Upper lobe of left lung (tissue), 6 donors: ENCODE measurements at regions not wholly inside any gene's neighbourhood (a gene's known extent, or its start where the extent isn't known, plus 50 kb on each side); places are given as distances from the start of the nearest gene placed in this dataset.

Experiments used
- ATAC-seq, 2 donors: fragments of 200-7000 bp; cut with Tn5 transposase; one replicate each; pipeline ENCODE4 v1.9.1; 2022; ENCODE audit warnings: mild to moderate bottlenecking in 2 of 2, moderate library complexity in 2 of 2; ENCODE audit not compliant: low FRiP score in 2 of 2
- DNase-seq, 2 donors: peaks; one replicate each; pipeline ENCODE4 v3.0.0-alpha.2; 2019 to 2020
- H3K27ac ChIP-seq, 4 donors: fragments of 200-600 bp; sonication (generic); one replicate each; pipeline ENCODE4 v1.5.1; 2016 to 2019
- H3K27me3 ChIP-seq, 4 donors: fragments of 200-600 bp; sonication (generic); one replicate each; pipeline ENCODE4 v1.5.1; 2017 to 2019
- H3K36me3 ChIP-seq, 4 donors: fragments of 200-600 bp; sonication (generic); one replicate each; pipeline ENCODE4 v1.5.1; 2016 to 2019
- H3K4me1 ChIP-seq, 4 donors: fragments of 200-600 bp; sonication (generic); one replicate each; pipeline ENCODE4 v1.5.1; 2018 to 2019
- H3K4me3 ChIP-seq, 4 donors: fragments of 200-600 bp; sonication (generic); one replicate each; pipeline ENCODE4 v1.5.1; 2017 to 2019; ENCODE audit warnings: mild to moderate bottlenecking in 2 of 4, moderate library complexity in 1 of 4
- H3K9me3 ChIP-seq, 4 donors: fragments of 200-600 bp; sonication (generic); one replicate each; pipeline ENCODE4 v1.5.1; 2018 to 2019
- CTCF ChIP-seq, 6 experiments: fragments of 450-650 bp in 4 of 6; fragments of 200-600 bp in 2 of 6; sonication (generic) in 2 of 6; IDR thresholded peaks; one replicate each; pipeline ENCODE4 v1.5.1; 2016 to 2019; ENCODE audit warnings: antibody characterized with exemption in 6 of 6
- EP300 ChIP-seq, 4 donors: sonication (generic); formaldehyde crosslinking; IDR thresholded peaks; one replicate each; pipeline ENCODE4 v1.5.1; 2017; ENCODE audit warnings: antibody characterized with exemption in 4 of 4, control low read depth in 2 of 4
- POLR2A ChIP-seq, 4 donors: fragments of 450-650 bp; IDR thresholded peaks; one replicate each; pipeline ENCODE4 v1.5.1; 2016 to 2017; ENCODE audit warnings: antibody characterized with exemption in 4 of 4, mild to moderate bottlenecking in 2 of 4
- POLR2AphosphoS5 ChIP-seq, 2 donors: sonication (generic); formaldehyde crosslinking; IDR thresholded peaks; one replicate each; pipeline ENCODE4 v1.5.1; 2017; ENCODE audit warnings: antibody characterized with exemption in 2 of 2
- WGBS, 2 donors: methylation state at CpG; one replicate each; pipeline ENCODE4 v1.1.5; 2017 to 2018; 5-methylcytosine and 5-hydroxymethylcytosine counted together
- donor health status: DM: no; HTN: no; CAD: no; lungs with moderate emphysema.
- donor health status: DM: no; HTN: yes; CAD: no; lungs with severe emphysema.

DNA sequence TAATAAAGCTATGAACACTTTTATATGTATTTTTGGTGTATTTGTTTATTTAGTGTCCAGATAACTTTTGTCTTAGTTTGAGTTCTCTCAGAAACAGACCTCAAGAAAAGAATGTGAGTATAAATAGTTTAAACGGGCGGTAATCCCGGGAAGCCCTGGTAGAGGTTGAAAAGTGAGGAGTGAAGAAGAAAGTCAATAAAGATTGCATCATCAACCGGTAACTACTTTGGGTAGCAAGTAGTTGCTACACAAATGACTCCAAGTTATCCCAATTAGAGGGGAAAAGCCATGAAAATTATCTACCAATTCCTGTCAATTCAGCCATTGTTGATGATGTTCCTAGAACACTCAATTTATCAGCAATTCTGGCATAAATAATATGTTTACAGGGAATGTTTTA is 870.3 kb upstream of the RAG2 start:
- DNase-seq (no peak), ATAC-seq (no peak)
- Histone ChIP-seq H3K27me3 (no peaks in the 10 kb centered on the region), H3K4me3 (no peak overlapping the region), H3K9me3 (no peaks in the 10 kb centered on the region), H3K27ac (no peak overlapping the region), H3K4me1 (no peaks in the 10 kb centered on the region), H3K36me3 (no peaks in the 10 kb centered on the region)
- TF ChIP-seq POLR2A (IDR thresholded peaks at IDR 0.05): no peak
- TF ChIP-seq CTCF (IDR thresholded peaks at IDR 0.05): no peak
- no peak for TF ChIP-seq POLR2AphosphoS5 (IDR thresholded peaks at IDR 0.05)
- no peak for TF ChIP-seq EP300 (IDR thresholded peaks at IDR 0.05)
- 62 to 73% methylated on average over 4 of the region's 4 CpGs for WGBS, 2 donors

GRCh38 chr11:37465221-37465620 is 867.2 kb upstream of the RAG2 start:
- no peak for DNase-seq

GRCh38 chr11:37459456-37459855 is 861.4 kb upstream of the RAG2 start:
- 93 to 96% methylated on average over 2 of the region's 2 CpGs for WGBS, 2 donors
- Histone ChIP-seq H3K36me3 (no peaks in the 10 kb centered on the region), H3K9me3 (no peaks in the 10 kb centered on the region), H3K27ac (no peak overlapping the region), H3K4me1 (no peaks in the 10 kb centered on the region), H3K27me3 (no peaks in the 10 kb centered on the region), H3K4me3 (no peak overlapping the region)
- TF ChIP-seq EP300 (IDR thresholded peaks at IDR 0.05) (no peak), POLR2AphosphoS5 (IDR thresholded peaks at IDR 0.05) (no peak), POLR2A (IDR thresholded peaks at IDR 0.05) (no peak), CTCF (IDR thresholded peaks at IDR 0.05) (no peak)
- no peak for ATAC-seq
- DNase-seq: no peak

More at GRCh38 chr11:37465221-37465620, 867.2 kb upstream of the RAG2 start:
- Histone ChIP-seq H3K4me3 (no peak overlapping the region), H3K9me3 (no peaks in the 10 kb centered on the region), H3K27me3 (no peaks in the 10 kb centered on the region), H3K36me3 (no peaks in the 10 kb centered on the region), H3K4me1 (no peaks in the 10 kb centered on the region), H3K27ac (no peak overlapping the region)
- ATAC-seq: no peak
- no peak for TF ChIP-seq EP300 (IDR thresholded peaks at IDR 0.05)
- no peak for TF ChIP-seq POLR2AphosphoS5 (IDR thresholded peaks at IDR 0.05)
- TF ChIP-seq CTCF (IDR thresholded peaks at IDR 0.05): no peak
- no peak for TF ChIP-seq POLR2A (IDR thresholded peaks at IDR 0.05)

DNA sequence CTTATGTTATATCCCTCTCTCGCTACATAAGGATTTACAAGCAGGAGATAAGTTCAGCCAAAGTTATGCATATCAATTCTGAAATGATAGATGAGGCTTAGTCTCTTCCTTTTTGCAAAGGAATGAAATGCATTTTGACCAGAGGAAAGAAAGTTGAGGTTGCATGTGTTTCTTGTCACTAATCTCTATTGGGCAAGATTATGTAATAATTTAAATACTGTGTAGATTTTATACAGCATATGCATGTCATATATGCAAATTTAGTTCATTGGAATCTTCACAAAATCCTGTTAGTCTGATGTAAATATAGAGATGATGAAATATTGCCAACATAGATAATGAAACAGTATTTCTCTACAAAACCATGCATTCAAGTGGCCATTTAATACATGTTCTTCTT is 858.7 kb upstream of the RAG2 start:
- 88 to 91% methylated on average over 1 of the region's 1 CpG for WGBS, 2 donors
- Histone ChIP-seq H3K27ac (no peak overlapping the region), H3K36me3 (no peaks in the 10 kb centered on the region), H3K27me3 (no peaks in the 10 kb centered on the region), H3K9me3 (no peaks in the 10 kb centered on the region), H3K4me3 (no peak overlapping the region), H3K4me1 (no peaks in the 10 kb centered on the region)
- ATAC-seq (no peak), DNase-seq (no peak)
- TF ChIP-seq POLR2AphosphoS5 (IDR thresholded peaks at IDR 0.05) (no peak), POLR2A (IDR thresholded peaks at IDR 0.05) (no peak), CTCF (IDR thresholded peaks at IDR 0.05) (no peak)

DNA sequence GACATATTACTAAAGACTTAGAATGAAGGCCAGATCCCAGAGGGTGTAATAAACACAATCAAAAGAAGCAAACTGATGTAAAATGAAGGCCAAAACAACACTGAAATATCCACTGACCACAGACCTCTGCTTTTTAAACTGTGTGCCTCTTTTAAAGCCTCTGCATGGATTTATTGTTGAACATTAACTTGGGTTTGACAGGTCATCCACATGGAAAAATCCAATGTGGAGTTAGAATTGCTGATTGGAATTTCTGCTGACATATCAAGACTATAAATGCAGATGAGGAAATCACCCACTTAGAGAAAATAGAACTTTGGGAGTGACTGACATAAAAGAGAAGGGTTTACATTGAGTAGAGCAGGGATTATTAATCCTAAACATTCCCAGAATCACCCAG is 853.9 kb upstream of the RAG2 start:
- ATAC-seq (no peak), DNase-seq (no peak)
- Histone ChIP-seq H3K27ac (no peak overlapping the region), H3K9me3 (no peaks in the 10 kb centered on the region), H3K4me3 (no peak overlapping the region), H3K4me1 (no peaks in the 10 kb centered on the region), H3K27me3 (no peaks in the 10 kb centered on the region), H3K36me3 (no peaks in the 10 kb centered on the region)
- TF ChIP-seq POLR2A (IDR thresholded peaks at IDR 0.05): no peak
- TF ChIP-seq POLR2AphosphoS5 (IDR thresholded peaks at IDR 0.05): no peak
- TF ChIP-seq CTCF (IDR thresholded peaks at IDR 0.05): no peak
- TF ChIP-seq EP300 (IDR thresholded peaks at IDR 0.05): no peak
